NOMO-1 treated with DMSO at 0.1 percent for 48 hours (cell line): ENCODE measurements at regions not wholly inside any gene's neighbourhood (a gene's known extent, or its start where the extent isn't known, plus 50 kb on each side); places are given as distances from the start of the nearest gene placed in this dataset.

Experiments used
- DNase-seq: peaks from one replicate; lab custom pipeline; 2025; ENCODE audit not compliant: unreplicated experiment; lab: John Stamatoyannopoulos, UW

DNA sequence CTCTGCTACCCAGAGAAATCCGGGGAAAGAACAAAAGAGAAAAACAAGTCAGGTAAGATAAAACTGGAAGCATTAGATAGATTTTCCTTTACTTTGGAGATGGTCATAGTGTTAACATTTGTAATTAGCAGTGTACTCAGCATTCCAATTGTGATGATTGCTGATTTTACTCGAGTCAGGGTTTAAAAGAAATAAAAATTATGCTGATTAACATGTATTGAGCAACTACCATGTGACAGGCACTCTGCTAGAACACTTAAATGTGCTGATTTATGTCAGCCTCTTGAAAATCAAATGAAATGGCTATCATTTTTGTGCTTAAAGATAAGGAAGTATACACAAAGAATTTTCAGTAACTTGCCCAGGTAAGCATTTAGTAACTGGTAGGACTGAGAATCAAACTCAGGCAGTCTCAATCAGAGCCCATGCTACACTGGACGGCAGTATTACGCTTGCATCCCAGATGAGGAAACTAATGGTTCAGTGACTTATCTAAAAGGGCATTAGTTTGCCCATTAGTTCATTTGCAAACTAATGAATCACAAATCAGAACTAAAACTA is 735.1 kb upstream of the SORCS1 start:
- DNase-seq: no peak

GRCh38 chr10:107899075-107899474 is 734.6 kb upstream of the SORCS1 start:
- no peak for DNase-seq

- no peak for DNase-seq
Measured at GRCh38 chr10:107898392-107898791, 733.9 kb upstream of the SORCS1 start.

DNA sequence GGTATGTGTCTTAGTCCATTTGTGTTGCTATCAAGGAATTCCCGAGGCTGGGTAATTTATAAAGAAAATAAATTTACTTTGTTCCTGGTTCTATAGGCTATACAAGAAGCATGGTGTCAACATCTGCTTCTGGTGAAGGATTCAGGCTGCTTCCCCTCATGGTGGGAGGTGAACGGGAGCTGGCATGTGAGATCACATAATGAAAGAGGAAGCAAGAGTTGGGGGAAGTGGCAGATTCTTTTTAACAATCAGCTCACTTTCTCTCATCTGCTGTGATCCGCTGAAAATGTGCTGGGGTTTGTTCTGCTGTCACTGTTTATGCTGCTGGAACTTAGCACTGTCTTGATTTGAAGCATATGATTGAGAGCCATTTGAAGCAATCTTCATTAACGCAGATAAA is 730.0 kb upstream of the SORCS1 start:
- DNase-seq: peak; percentile 86

- DNase-seq: no peak
Measured at GRCh38 chr10:107889105-107889504, 724.6 kb upstream of the SORCS1 start.

DNA sequence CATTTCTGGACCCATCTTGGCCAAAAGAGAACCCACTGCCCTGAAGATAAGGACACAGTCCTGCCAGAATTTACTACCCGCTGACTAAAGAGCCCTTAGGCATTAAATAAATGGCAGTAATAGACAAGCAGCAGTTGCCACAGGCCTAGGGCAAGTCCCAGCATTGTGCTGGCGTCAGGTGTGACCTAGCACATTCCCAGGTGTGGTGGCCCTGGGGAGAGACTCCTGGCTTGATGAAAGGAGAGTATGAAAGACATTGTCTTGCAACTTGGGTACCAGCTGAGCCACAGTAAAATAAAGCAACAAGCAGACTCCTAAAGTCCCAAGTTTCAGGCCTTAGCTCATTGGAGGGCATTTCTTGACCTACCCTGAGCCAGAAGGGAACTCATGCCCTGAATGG is 715.7 kb upstream of the SORCS1 start:
- DNase-seq: no peak

GRCh38 chr10:107873007-107873406 is 708.5 kb upstream of the SORCS1 start:
- no peak for DNase-seq

DNA sequence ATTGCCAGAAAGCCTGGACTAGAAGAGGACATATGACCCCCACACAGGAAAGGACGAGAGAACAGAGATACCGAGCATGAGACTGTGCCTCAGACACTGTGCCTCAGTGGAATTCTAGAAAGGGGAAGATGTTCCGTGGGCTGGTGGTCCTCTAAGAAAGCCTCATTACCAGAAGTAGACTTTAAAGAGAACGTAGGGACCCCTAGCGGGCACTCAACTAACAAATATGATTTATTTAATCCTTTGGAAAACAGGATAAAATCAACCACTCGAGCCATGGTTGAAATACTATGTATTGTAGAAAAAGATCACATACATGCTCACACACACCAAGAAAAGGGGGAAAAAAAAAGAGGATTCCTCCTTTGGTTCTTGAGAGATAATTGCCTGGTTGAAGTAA is 701.2 kb upstream of the SORCS1 start:
- DNase-seq: no peak

DNA sequence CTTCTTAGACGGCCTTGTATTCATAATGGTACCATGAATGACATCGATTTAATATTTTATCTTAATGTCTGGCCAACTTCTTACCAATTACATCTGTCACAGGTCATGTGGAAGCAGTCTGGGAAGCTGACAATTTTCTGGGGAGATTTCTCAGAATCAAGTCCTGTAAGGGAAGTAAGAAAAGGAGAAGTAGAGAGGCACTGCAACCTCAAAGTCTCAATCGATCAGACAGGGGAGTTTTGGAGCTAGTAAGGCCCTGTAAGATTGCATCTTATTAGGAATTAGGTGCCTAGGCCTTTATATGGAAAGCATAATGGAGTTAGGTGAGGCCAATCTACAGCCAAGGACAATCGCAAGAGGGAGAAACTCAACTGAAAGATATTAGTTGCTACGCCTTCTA is 694.6 kb upstream of the SORCS1 start:
- peak; percentile 59 for DNase-seq

DNA sequence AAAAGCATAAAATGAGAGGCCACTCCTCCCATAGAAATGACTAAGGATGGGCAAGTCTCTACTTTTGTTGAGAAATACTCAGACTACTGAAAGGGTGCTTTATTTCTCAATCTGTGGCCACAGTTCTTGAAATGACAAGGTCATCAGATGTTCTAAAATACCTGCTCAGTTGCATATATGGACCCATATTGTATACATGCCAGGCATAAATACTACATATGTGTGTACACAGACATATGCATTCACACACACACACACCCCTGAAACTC is 691.5 kb upstream of the SORCS1 start:
- peak; percentile 1 for DNase-seq

DNA sequence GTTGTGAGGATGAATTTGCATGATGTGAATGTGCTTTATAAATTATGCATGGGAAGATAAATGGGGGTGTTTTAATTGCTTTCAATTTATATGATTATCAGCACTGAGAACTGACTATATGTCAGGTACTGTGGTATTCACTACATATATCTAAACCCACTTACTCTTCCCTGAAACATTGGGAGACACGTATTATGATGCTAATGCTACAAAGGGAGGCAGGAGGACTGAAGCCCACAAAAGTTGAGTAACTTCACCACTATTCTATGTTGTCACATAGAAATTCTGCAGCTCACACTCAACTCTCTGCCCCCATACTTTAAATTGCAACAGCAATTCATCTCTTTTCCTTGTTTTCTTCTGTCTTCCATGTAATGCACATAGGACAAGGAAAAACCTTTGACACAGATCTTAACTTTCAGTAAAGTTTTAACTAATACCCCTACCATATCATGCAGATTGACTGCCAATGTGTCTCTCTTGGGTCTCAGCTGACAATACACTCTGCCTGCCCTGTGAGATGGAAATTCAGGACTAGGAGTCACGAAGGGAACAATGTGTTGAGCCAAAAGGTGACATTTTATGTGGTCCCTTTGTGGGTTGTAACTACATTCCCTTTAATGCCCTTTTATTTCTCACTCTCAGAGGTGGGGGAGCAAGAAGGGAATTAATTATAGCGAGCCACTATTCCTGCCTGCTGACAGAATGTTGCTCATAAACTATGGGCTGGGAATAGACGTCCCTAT is 691.0 kb upstream of the SORCS1 start:
- no peak for DNase-seq

GRCh38 chr10:107848726-107849360 is 684.3 kb upstream of the SORCS1 start:
- no peak for DNase-seq

- DNase-seq: peak; percentile 41
Measured at GRCh38 chr10:107847620-107848019, 683.1 kb upstream of the SORCS1 start.

GRCh38 chr10:107834706-107835105 is 670.2 kb upstream of the SORCS1 start:
- DNase-seq: no peak

DNA sequence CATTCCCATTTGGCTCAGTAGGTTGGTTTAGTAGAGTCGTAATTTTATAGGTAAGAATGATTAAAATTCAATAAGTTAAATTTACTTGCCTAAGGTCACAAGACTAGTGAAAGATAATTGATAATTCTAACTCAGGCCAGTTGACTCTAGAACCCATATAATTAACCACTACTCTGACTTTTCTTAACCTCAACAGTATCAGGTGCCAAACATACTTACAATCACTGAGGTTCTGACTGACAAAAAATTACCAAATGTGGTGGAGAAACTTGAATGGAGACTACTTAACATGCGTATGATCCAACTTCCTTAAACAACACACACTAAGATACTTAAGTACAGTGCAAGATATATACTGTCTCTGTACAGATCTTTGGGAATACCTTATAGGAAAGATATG is 667.3 kb upstream of the SORCS1 start:
- DNase-seq: no peak

DNA sequence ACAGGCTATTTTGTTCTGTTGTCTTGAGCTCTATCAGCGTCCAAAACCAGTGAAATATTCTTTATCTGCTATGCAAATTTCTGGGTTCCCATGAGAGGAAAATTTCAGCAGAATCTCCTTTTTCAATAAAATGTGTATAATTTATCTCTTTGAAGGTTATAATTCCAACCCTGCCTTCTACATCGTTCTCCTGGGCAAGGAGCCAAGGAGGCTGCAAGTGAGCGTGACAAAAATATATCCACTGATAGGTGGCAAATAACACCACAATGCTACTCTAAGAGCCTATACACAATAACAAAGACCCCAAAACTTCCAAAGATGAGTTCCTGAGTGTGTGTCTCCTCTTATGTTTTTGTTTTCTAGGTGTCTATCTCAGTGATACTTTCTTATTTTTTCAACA is 664.7 kb upstream of the SORCS1 start:
- no peak for DNase-seq

GRCh38 chr10:107826171-107826570 is 661.7 kb upstream of the SORCS1 start:
- DNase-seq: no peak

- DNase-seq: peak; percentile 63
Measured at GRCh38 chr10:107814865-107815487, 650.5 kb upstream of the SORCS1 start.

GRCh38 chr10:107813451-107814162 is 649.1 kb upstream of the SORCS1 start:
- no peak for DNase-seq

GRCh38 chr10:107809889-107810288 is 645.4 kb upstream of the SORCS1 start:
- DNase-seq: no peak

- DNase-seq: no peak
Measured at GRCh38 chr10:107807836-107808235, 643.3 kb upstream of the SORCS1 start.

DNA sequence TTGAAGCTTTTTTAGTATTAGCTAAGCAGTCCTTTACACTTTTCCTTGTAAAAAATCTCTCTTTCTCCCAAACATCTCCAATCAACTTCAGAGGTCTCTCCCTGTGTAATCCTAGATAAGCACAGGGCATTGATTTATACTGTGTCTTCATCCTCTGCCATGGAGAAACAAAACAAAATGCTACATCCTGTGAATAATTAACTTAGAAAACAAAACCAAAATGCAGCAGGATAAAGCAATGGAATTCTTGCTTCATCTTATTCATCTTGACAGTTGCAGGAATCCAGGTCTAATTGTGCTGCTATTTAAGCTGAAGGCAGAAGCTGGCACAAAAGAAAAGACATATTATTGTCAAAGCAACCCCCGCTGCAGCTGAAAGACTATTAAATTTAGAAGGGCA is 641.5 kb upstream of the SORCS1 start:
- DNase-seq: no peak
